ENCODE measurements at regions not wholly inside any gene's neighbourhood (a gene's known extent, or its start where the extent isn't known, plus 50 kb on each side); places are given as distances from the start of the nearest gene placed in this dataset.

GRCh38 chr20:43837856-43838702, 76.6 kb upstream of the TOX2 start:
- H3K36me3 ChIP-seq (ENCODE audit: control insufficient read depth in 5 of 5, insufficient read depth in 5 of 5, low read length in 5 of 5) = no peaks in the 10 kb centered on the region
- H3K9ac ChIP-seq (ENCODE audit: low read length in 5 of 5) = no peak overlapping the region
- H3K27ac ChIP-seq (ENCODE audit: low read depth, low read length) = no peak overlapping the region
- H3K27me3 ChIP-seq (ENCODE audit: control insufficient read depth in 5 of 5, insufficient read depth in 4 of 5, low read length in 5 of 5) = peaks cover 0 to 10% (median 0%) of the 10 kb centered on the region in 5 donors
- H3K4me1 ChIP-seq (ENCODE audit: control insufficient read depth in 5 of 5, insufficient read depth in 5 of 5, low read length in 5 of 5) = no peaks in the 10 kb centered on the region
- no peaks in the 10 kb centered on the region for H3K9me3 ChIP-seq (ENCODE audit: control insufficient read depth in 5 of 5, low read length in 5 of 5)
- H3K4me3 ChIP-seq (ENCODE audit: low read depth in 1 of 5, low read length in 5 of 5) = no peak overlapping the region

- Histone ChIP-seq H3K4me1 (ENCODE audit: control insufficient read depth in 5 of 5, insufficient read depth in 5 of 5, low read length in 5 of 5) (no peaks in the 10 kb centered on the region), H3K9ac (ENCODE audit: low read length in 5 of 5) (no peak overlapping the region), H3K4me3 (ENCODE audit: low read depth in 1 of 5, low read length in 5 of 5) (no peak overlapping the region), H3K36me3 (ENCODE audit: control insufficient read depth in 5 of 5, insufficient read depth in 5 of 5, low read length in 5 of 5) (no peaks in the 10 kb centered on the region), H3K9me3 (ENCODE audit: control insufficient read depth in 5 of 5, low read length in 5 of 5) (peaks cover 0 to 1% (median 0%) of the 10 kb centered on the region in 5 donors), H3K27me3 (ENCODE audit: control insufficient read depth in 5 of 5, insufficient read depth in 4 of 5, low read length in 5 of 5) (peaks cover 0 to 14% (median 4%) of the 10 kb centered on the region in 5 donors), H3K27ac (ENCODE audit: low read depth, low read length) (no peak overlapping the region)
Observed at GRCh38 chr20:43836790-43837189, 77.9 kb upstream of the TOX2 start.

GRCh38 chr20:43835944-43836508, 78.6 kb upstream of the TOX2 start:
- no peak overlapping the region for H3K27ac ChIP-seq (ENCODE audit: low read depth, low read length)
- no peak overlapping the region for H3K4me3 ChIP-seq (ENCODE audit: low read depth in 1 of 5, low read length in 5 of 5)
- peaks cover 0 to 6% (median 5%) of the 10 kb centered on the region in 5 donors for H3K9me3 ChIP-seq (ENCODE audit: control insufficient read depth in 5 of 5, low read length in 5 of 5)
- H3K27me3 ChIP-seq (ENCODE audit: control insufficient read depth in 5 of 5, insufficient read depth in 4 of 5, low read length in 5 of 5) = peaks cover 0 to 14% (median 4%) of the 10 kb centered on the region in 5 donors
- H3K36me3 ChIP-seq (ENCODE audit: control insufficient read depth in 5 of 5, insufficient read depth in 5 of 5, low read length in 5 of 5) = no peaks in the 10 kb centered on the region
- no peak overlapping the region for H3K9ac ChIP-seq (ENCODE audit: low read length in 5 of 5)
- no peaks in the 10 kb centered on the region for H3K4me1 ChIP-seq (ENCODE audit: control insufficient read depth in 5 of 5, insufficient read depth in 5 of 5, low read length in 5 of 5)

- H3K9ac ChIP-seq (ENCODE audit: low read length in 5 of 5) = no peak overlapping the region
- H3K27me3 ChIP-seq (ENCODE audit: control insufficient read depth in 5 of 5, insufficient read depth in 4 of 5, low read length in 5 of 5) = peaks cover 0 to 19% (median 4%) of the 10 kb centered on the region in 5 donors
- no peak overlapping the region for H3K4me3 ChIP-seq (ENCODE audit: low read depth in 1 of 5, low read length in 5 of 5)
- H3K27ac ChIP-seq (ENCODE audit: low read depth, low read length) = no peak overlapping the region
- no peaks in the 10 kb centered on the region for H3K4me1 ChIP-seq (ENCODE audit: control insufficient read depth in 5 of 5, insufficient read depth in 5 of 5, low read length in 5 of 5)
- peaks cover 0 to 16% (median 12%) of the 10 kb centered on the region in 5 donors for H3K9me3 ChIP-seq (ENCODE audit: control insufficient read depth in 5 of 5, low read length in 5 of 5)
- H3K36me3 ChIP-seq (ENCODE audit: control insufficient read depth in 5 of 5, insufficient read depth in 5 of 5, low read length in 5 of 5) = no peaks in the 10 kb centered on the region
Observed at GRCh38 chr20:43833511-43834395, 80.9 kb upstream of the TOX2 start.

GRCh38 chr20:43832961-43833360, 81.7 kb upstream of the TOX2 start:
- H3K27ac ChIP-seq (ENCODE audit: low read depth, low read length) = no peak overlapping the region
- peaks cover 0 to 16% (median 12%) of the 10 kb centered on the region in 5 donors for H3K9me3 ChIP-seq (ENCODE audit: control insufficient read depth in 5 of 5, low read length in 5 of 5)
- H3K36me3 ChIP-seq (ENCODE audit: control insufficient read depth in 5 of 5, insufficient read depth in 5 of 5, low read length in 5 of 5) = no peaks in the 10 kb centered on the region
- H3K9ac ChIP-seq (ENCODE audit: low read length in 5 of 5) = no peak overlapping the region
- peaks cover 3 to 24% (median 4%) of the 10 kb centered on the region in 5 donors for H3K27me3 ChIP-seq (ENCODE audit: control insufficient read depth in 5 of 5, insufficient read depth in 4 of 5, low read length in 5 of 5)
- no peaks in the 10 kb centered on the region for H3K4me1 ChIP-seq (ENCODE audit: control insufficient read depth in 5 of 5, insufficient read depth in 5 of 5, low read length in 5 of 5)
- H3K4me3 ChIP-seq (ENCODE audit: low read depth in 1 of 5, low read length in 5 of 5) = no peak overlapping the region

GRCh38 chr20:43832096-43832816, 82.4 kb upstream of the TOX2 start:
- Histone ChIP-seq H3K4me3 (ENCODE audit: low read depth in 1 of 5, low read length in 5 of 5) (no peak overlapping the region), H3K9me3 (ENCODE audit: control insufficient read depth in 5 of 5, low read length in 5 of 5) (peaks cover 0 to 16% (median 12%) of the 10 kb centered on the region in 5 donors), H3K27ac (ENCODE audit: low read depth, low read length) (no peak overlapping the region), H3K27me3 (ENCODE audit: control insufficient read depth in 5 of 5, insufficient read depth in 4 of 5, low read length in 5 of 5) (peaks cover 4 to 23% (median 8%) of the 10 kb centered on the region in 5 donors), H3K4me1 (ENCODE audit: control insufficient read depth in 5 of 5, insufficient read depth in 5 of 5, low read length in 5 of 5) (no peaks in the 10 kb centered on the region), H3K9ac (ENCODE audit: low read length in 5 of 5) (no peak overlapping the region), H3K36me3 (ENCODE audit: control insufficient read depth in 5 of 5, insufficient read depth in 5 of 5, low read length in 5 of 5) (no peaks in the 10 kb centered on the region)

GRCh38 chr20:43831481-43832065, 83.1 kb upstream of the TOX2 start:
- H3K9me3 ChIP-seq (ENCODE audit: control insufficient read depth in 5 of 5, low read length in 5 of 5) = peaks cover 0 to 16% (median 12%) of the 10 kb centered on the region in 5 donors
- H3K27me3 ChIP-seq (ENCODE audit: control insufficient read depth in 5 of 5, insufficient read depth in 4 of 5, low read length in 5 of 5) = peaks cover 4 to 20% (median 8%) of the 10 kb centered on the region in 5 donors
- no peak overlapping the region for H3K9ac ChIP-seq (ENCODE audit: low read length in 5 of 5)
- H3K4me3 ChIP-seq (ENCODE audit: low read depth in 1 of 5, low read length in 5 of 5) = no peak overlapping the region
- H3K4me1 ChIP-seq (ENCODE audit: control insufficient read depth in 5 of 5, insufficient read depth in 5 of 5, low read length in 5 of 5) = no peaks in the 10 kb centered on the region
- no peaks in the 10 kb centered on the region for H3K36me3 ChIP-seq (ENCODE audit: control insufficient read depth in 5 of 5, insufficient read depth in 5 of 5, low read length in 5 of 5)
- no peak overlapping the region for H3K27ac ChIP-seq (ENCODE audit: low read depth, low read length)

GRCh38 chr20:43830883-43831282, 83.8 kb upstream of the TOX2 start:
- Histone ChIP-seq H3K4me3 (ENCODE audit: low read depth in 1 of 5, low read length in 5 of 5) (no peak overlapping the region), H3K27me3 (ENCODE audit: control insufficient read depth in 5 of 5, insufficient read depth in 4 of 5, low read length in 5 of 5) (peaks cover 4 to 20% (median 8%) of the 10 kb centered on the region in 5 donors)

More at GRCh38 chr20:43830883-43831282, 83.8 kb upstream of the TOX2 start:
- H3K9me3 ChIP-seq (ENCODE audit: control insufficient read depth in 5 of 5, low read length in 5 of 5) = peaks cover 0 to 16% (median 12%) of the 10 kb centered on the region in 5 donors
- H3K36me3 ChIP-seq (ENCODE audit: control insufficient read depth in 5 of 5, insufficient read depth in 5 of 5, low read length in 5 of 5) = no peaks in the 10 kb centered on the region
- no peak overlapping the region for H3K9ac ChIP-seq (ENCODE audit: low read length in 5 of 5)
- no peaks in the 10 kb centered on the region for H3K4me1 ChIP-seq (ENCODE audit: control insufficient read depth in 5 of 5, insufficient read depth in 5 of 5, low read length in 5 of 5)
- H3K27ac ChIP-seq (ENCODE audit: low read depth, low read length) = no peak overlapping the region

All from subcutaneous abdominal adipose tissue (tissue), 5 donors.